ENCODE measurements at regions not wholly inside any gene's neighbourhood (a gene's known extent, or its start where the extent isn't known, plus 50 kb on each side); places are given as distances from the start of the nearest gene placed in this dataset.
"Not testable (repeated sequence)": the region's sequence is repeated elsewhere in the genome, so short reads cannot be mapped to it uniquely, and the experiment has no call there.

DNA sequence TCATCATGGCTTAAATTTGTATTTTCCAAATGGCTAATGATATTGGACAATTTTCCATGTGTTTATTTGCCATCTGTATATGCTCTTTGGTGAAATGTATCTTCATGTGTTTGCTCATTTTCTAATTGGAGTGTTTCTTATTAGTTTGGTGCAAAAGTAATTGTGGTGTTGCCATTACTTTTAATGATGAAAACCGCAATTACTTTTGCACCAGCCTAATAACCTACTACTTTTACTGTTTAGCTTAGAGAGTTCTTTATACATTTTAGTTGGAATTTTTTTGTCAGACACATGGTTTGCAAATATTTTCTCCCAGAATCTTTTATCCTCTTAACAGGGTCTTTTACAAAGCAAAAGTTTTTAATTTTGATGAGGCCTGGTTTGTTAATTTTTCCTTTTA, 141.0 kb upstream of the AGTR1 start:
- no peak overlapping the region for H3K27ac ChIP-seq (ENCODE audit: low read depth in 2 of 2, low read length in 2 of 2)
- TF ChIP-seq, protein P1, sequence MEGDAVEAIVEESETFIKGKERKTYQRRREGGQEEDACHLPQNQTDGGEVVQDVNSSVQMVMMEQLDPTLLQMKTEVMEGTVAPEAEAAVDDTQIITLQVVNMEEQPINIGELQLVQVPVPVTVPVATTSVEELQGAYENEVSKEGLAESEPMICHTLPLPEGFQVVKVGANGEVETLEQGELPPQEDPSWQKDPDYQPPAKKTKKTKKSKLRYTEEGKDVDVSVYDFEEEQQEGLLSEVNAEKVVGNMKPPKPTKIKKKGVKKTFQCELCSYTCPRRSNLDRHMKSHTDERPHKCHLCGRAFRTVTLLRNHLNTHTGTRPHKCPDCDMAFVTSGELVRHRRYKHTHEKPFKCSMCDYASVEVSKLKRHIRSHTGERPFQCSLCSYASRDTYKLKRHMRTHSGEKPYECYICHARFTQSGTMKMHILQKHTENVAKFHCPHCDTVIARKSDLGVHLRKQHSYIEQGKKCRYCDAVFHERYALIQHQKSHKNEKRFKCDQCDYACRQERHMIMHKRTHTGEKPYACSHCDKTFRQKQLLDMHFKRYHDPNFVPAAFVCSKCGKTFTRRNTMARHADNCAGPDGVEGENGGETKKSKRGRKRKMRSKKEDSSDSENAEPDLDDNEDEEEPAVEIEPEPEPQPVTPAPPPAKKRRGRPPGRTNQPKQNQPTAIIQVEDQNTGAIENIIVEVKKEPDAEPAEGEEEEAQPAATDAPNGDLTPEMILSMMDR (IDR thresholded peaks at IDR 0.05; ENCODE audit: borderline replicate concordance, extremely low read depth, insufficient read depth), result no peak
- H3K27me3 ChIP-seq (ENCODE audit: control insufficient read depth, insufficient read depth, low read length), result no peaks in the 10 kb centered on the region
- H3K4me3 ChIP-seq (ENCODE audit: low read length in 3 of 3), result no peak overlapping the region
- H3K36me3 ChIP-seq (ENCODE audit: control insufficient read depth in 2 of 3, insufficient read depth in 3 of 3, low read length in 3 of 3), result no peaks in the 10 kb centered on the region
- H3K9me3 ChIP-seq (ENCODE audit: control insufficient read depth in 2 of 3, insufficient read depth in 1 of 3, low read length in 3 of 3), result no peaks in the 10 kb centered on the region
- DNase-seq (no peak), FAIRE-seq (no peak)
- no peak overlapping the region for H3K9ac ChIP-seq (ENCODE audit: low read length in 3 of 3)
- no peaks in the 10 kb centered on the region for H3K4me1 ChIP-seq (ENCODE audit: control insufficient read depth in 2 of 3, insufficient read depth in 2 of 3, low read depth in 1 of 3, low read length in 3 of 3)
- intact Hi-C loops (cut with DNase I), result no loop called here

DNA sequence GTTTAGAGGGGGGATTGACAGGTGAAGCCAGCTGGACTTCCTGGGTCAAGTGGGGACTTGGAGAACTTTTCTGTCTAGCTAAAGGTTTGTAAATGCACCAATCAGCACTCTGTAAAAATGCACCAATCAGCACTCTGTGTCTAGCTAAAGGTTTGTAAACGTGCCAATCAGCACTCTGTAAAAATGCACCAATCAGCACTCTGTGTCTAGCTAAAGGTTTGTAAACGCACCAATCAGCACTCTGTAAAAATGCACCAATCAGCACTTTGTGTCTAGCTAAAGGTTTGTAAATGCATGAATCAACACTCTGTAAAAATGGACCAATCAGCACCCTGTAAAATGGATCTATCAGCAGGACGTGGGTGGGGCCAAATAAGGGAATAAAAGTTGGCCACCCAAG, 120.1 kb upstream of the AGTR1 start:
- H3K27ac ChIP-seq (ENCODE audit: low read depth in 2 of 2, low read length in 2 of 2); intact Hi-C loops (cut with DNase I); FAIRE-seq; DNase-seq; H3K4me3 ChIP-seq (ENCODE audit: low read length in 3 of 3); H3K4me1 ChIP-seq (ENCODE audit: control insufficient read depth in 2 of 3, insufficient read depth in 2 of 3, low read depth in 1 of 3, low read length in 3 of 3); H3K9ac ChIP-seq (ENCODE audit: low read length in 3 of 3); H3K27me3 ChIP-seq (ENCODE audit: control insufficient read depth, insufficient read depth, low read length); H3K36me3 ChIP-seq (ENCODE audit: control insufficient read depth in 2 of 3, insufficient read depth in 3 of 3, low read length in 3 of 3); H3K9me3 ChIP-seq (ENCODE audit: control insufficient read depth in 2 of 3, insufficient read depth in 1 of 3, low read length in 3 of 3): not testable (repeated sequence)

DNA sequence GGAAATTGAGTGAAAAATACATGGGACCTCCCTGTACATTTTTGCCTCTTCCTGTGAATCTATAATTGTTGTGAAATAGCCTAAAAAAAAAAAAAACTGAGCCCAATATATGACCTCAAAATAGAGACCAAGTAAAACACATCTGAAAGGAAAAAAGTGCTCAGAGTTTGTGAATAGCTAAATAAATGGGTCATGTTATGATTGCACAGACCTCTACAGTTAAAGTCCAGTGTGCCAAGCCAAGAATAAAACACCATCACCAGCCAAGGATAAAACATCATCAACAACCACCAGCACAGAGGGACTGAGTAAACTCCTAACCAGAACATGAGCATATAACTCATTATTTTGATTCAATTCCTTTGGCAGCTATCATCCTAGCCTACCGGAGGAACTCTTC, 115.6 kb upstream of the AGTR1 start:
- Histone ChIP-seq H3K27me3 (ENCODE audit: control insufficient read depth, insufficient read depth, low read length) (no peaks in the 10 kb centered on the region), H3K4me3 (ENCODE audit: low read length in 3 of 3) (no peak overlapping the region), H3K36me3 (ENCODE audit: control insufficient read depth in 2 of 3, insufficient read depth in 3 of 3, low read length in 3 of 3) (no peaks in the 10 kb centered on the region), H3K9ac (ENCODE audit: low read length in 3 of 3) (no peak overlapping the region), H3K9me3 (ENCODE audit: control insufficient read depth in 2 of 3, insufficient read depth in 1 of 3, low read length in 3 of 3) (no peaks in the 10 kb centered on the region), H3K4me1 (ENCODE audit: control insufficient read depth in 2 of 3, insufficient read depth in 2 of 3, low read depth in 1 of 3, low read length in 3 of 3) (no peaks in the 10 kb centered on the region), H3K27ac (ENCODE audit: low read depth in 2 of 2, low read length in 2 of 2) (no peak overlapping the region)
- intact Hi-C loops (cut with DNase I), result no loop called here
- no peak for FAIRE-seq
- TF ChIP-seq, protein P1 (IDR thresholded peaks at IDR 0.05; ENCODE audit: borderline replicate concordance, extremely low read depth, insufficient read depth), result no peak
- no peak for DNase-seq

DNA sequence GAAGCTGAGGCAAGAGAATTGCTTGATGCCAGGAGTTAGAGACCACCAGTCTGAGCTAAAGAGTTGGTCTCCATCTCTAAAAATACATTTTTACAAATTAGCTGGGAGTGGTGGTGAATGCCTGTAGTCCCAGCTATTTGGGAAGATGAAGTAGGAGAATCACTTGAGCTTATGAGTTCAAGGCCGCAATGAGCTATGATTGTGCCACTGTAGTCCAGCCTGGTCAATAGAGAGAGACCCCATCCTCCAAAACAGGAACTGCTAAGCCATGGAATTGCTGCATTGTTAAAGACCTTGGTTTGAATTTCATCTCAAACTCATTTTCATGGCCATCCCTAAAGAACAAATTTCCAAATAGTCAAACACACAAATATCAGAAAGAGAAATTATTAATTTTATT, 113.9 kb upstream of the AGTR1 start:
- Histone ChIP-seq H3K36me3 (ENCODE audit: control insufficient read depth in 2 of 3, insufficient read depth in 3 of 3, low read length in 3 of 3) (no peaks in the 10 kb centered on the region), H3K4me3 (ENCODE audit: low read length in 3 of 3) (no peak overlapping the region), H3K4me1 (ENCODE audit: control insufficient read depth in 2 of 3, insufficient read depth in 2 of 3, low read depth in 1 of 3, low read length in 3 of 3) (no peaks in the 10 kb centered on the region), H3K9ac (ENCODE audit: low read length in 3 of 3) (no peak overlapping the region), H3K27me3 (ENCODE audit: control insufficient read depth, insufficient read depth, low read length) (no peaks in the 10 kb centered on the region), H3K27ac (ENCODE audit: low read depth in 2 of 2, low read length in 2 of 2) (no peak overlapping the region), H3K9me3 (ENCODE audit: control insufficient read depth in 2 of 3, insufficient read depth in 1 of 3, low read length in 3 of 3) (no peaks in the 10 kb centered on the region)
- FAIRE-seq (no peak), DNase-seq (no peak)
- TF ChIP-seq, protein P1 (IDR thresholded peaks at IDR 0.05; ENCODE audit: borderline replicate concordance, extremely low read depth, insufficient read depth), result no peak
- intact Hi-C loops (cut with DNase I), result no loop called here
